Calu3 (cell line): ENCODE measurements at regions not wholly inside any gene's neighbourhood (a gene's known extent, or its start where the extent isn't known, plus 50 kb on each side); places are given as distances from the start of the nearest gene placed in this dataset.

Source experiments
- BruUV-seq: library from RNA; stranded (reverse); fragments of 400-500 nt; replicated peaks from 2 replicates; lab custom pipeline; 2021; lab: Mats Ljungman, UMichigan
- CTCF ChIA-PET: fragments of 300-600 bp; sonication (Branson Sonifier 250); formaldehyde crosslinking; loops from one replicate; lab custom pipeline; 2022; ENCODE audit warnings: antibody characterized with exemption; lab: Charles Lee
- DNase-seq: peaks from one replicate; pipeline ENCODE4 v3.0.0; 2022
- H3K27ac Mint-ChIP-seq: one replicate; pipeline ENCODE4 v1.8.0; 2022; ENCODE audit warnings: mixed read lengths; ENCODE audit not compliant: unreplicated experiment
- H3K27me3 Mint-ChIP-seq: one replicate; pipeline ENCODE4 v1.8.0; 2022; ENCODE audit warnings: mixed read lengths; ENCODE audit not compliant: unreplicated experiment
- H3K36me3 Mint-ChIP-seq: one replicate; pipeline ENCODE4 v1.8.0; 2022; ENCODE audit warnings: mild to moderate bottlenecking, moderate library complexity, mixed read lengths; ENCODE audit not compliant: insufficient read depth, unreplicated experiment
- H3K4me1 Mint-ChIP-seq: one replicate; pipeline ENCODE4 v1.8.0; 2022; ENCODE audit warnings: mild to moderate bottlenecking, low read depth, mixed read lengths; ENCODE audit not compliant: unreplicated experiment
- H3K4me3 Mint-ChIP-seq: one replicate; pipeline ENCODE4 v1.8.0; 2022; ENCODE audit warnings: mild to moderate bottlenecking, low read depth, moderate library complexity, mixed read lengths; ENCODE audit not compliant: unreplicated experiment
- H3K9me3 Mint-ChIP-seq: one replicate; pipeline ENCODE4 v1.8.0; 2022; ENCODE audit warnings: low read depth, mixed read lengths; ENCODE audit not compliant: unreplicated experiment
- intact Hi-C: fragments of 100-400 bp; cut with micrococcal nuclease; formaldehyde crosslinking; loops from one replicate; pipeline ENCODE4 v1.10.0; 2022; ENCODE audit not compliant: unreplicated experiment
- TF ChIP-seq, protein P1 (sequence below): fragments of 200-600 bp; IDR thresholded peaks from one replicate; pipeline ENCODE4 v1.8.0; 2022; ENCODE audit warnings: antibody characterized with exemption; ENCODE audit not compliant: unreplicated experiment

DNA sequence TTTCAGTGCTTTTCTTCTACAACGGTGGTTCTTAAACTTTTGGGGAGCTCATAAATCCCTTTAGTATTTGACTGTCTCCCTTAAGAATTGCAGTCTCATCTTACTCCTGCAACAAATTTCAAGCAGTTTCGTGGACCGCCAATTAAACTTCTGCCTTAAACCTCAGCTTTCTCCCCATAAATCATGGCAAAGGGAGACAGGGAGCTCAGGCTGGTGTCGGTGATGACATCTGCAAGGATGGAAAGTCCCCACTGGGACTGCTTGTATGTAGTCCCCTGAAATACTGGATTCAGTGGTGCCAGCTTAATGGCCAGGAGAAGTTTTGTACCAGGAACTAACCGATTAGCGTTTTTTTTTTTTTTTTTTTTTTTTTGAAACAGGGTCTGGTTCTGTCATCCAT lies 148.7 kb upstream of the ITGA6 start:
- TF ChIP-seq, protein P1, sequence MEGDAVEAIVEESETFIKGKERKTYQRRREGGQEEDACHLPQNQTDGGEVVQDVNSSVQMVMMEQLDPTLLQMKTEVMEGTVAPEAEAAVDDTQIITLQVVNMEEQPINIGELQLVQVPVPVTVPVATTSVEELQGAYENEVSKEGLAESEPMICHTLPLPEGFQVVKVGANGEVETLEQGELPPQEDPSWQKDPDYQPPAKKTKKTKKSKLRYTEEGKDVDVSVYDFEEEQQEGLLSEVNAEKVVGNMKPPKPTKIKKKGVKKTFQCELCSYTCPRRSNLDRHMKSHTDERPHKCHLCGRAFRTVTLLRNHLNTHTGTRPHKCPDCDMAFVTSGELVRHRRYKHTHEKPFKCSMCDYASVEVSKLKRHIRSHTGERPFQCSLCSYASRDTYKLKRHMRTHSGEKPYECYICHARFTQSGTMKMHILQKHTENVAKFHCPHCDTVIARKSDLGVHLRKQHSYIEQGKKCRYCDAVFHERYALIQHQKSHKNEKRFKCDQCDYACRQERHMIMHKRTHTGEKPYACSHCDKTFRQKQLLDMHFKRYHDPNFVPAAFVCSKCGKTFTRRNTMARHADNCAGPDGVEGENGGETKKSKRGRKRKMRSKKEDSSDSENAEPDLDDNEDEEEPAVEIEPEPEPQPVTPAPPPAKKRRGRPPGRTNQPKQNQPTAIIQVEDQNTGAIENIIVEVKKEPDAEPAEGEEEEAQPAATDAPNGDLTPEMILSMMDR: no peak
- no peaks in the 10 kb centered on the region for H3K4me1 Mint-ChIP-seq
- no TSS peak for BruUV-seq
- intact Hi-C loops: no loop called here
- H3K27ac Mint-ChIP-seq: no peak overlapping the region
- DNase-seq: no peak
- no peak overlapping the region for H3K4me3 Mint-ChIP-seq
- H3K36me3 Mint-ChIP-seq: no peaks in the 10 kb centered on the region
- H3K9me3 Mint-ChIP-seq: peaks cover 2% of the 10 kb centered on the region
- no peaks in the 10 kb centered on the region for H3K27me3 Mint-ChIP-seq
- CTCF ChIA-PET: interaction anchor here (1.0 kb wide), 1 partner anchor 10 kb away, joined by 3 read pairs; no protein-coding TSS in a partner anchor

DNA sequence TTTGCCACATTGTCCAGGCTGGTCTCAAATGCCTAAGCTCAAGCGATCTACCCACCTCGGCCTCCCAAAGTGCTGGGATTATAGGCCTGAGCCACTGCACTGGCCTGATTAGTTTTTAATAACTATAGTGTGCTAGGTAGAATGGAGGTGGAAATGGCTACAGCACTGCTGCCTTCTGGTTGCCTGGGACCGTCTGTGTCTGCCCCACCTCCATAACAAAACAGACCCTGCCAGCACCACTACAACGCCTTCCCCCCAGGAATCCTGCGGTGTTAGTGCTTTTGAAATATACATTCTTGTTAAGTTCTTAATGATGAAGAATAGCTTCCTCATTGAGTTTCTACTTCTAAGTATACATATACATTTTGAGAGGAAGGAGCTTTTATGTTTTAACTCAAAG lies 148.2 kb upstream of the ITGA6 start:
- Mint-ChIP-seq H3K4me1 (no peaks in the 10 kb centered on the region), H3K4me3 (no peak overlapping the region), H3K27me3 (no peaks in the 10 kb centered on the region), H3K9me3 (peaks cover 2% of the 10 kb centered on the region), H3K27ac (no peak overlapping the region), H3K36me3 (no peaks in the 10 kb centered on the region)
- no TSS peak for BruUV-seq
- TF ChIP-seq, protein P1: no peak
- intact Hi-C loops: no loop called here
- CTCF ChIA-PET: interaction anchor here (1.0 kb wide), 1 partner anchor 10 kb away, joined by 3 read pairs; no protein-coding TSS in a partner anchor
- no peak for DNase-seq

GRCh38 chr2:172279813-172280212 lies 147.6 kb upstream of the ITGA6 start:
- no peak overlapping the region for H3K4me3 Mint-ChIP-seq
- TF ChIP-seq, protein P1: no peak

GRCh38 chr2:172280571-172281361 lies 146.6 kb upstream of the ITGA6 start:
- H3K27me3 Mint-ChIP-seq: no peaks in the 10 kb centered on the region
- TF ChIP-seq, protein P1: no peak
- CTCF ChIA-PET: no interaction called here
- no peaks in the 10 kb centered on the region for H3K4me1 Mint-ChIP-seq
- no peaks in the 10 kb centered on the region for H3K36me3 Mint-ChIP-seq
- DNase-seq: no peak
- intact Hi-C loops: no loop called here
- peaks cover 2% of the 10 kb centered on the region for H3K9me3 Mint-ChIP-seq
- H3K27ac Mint-ChIP-seq: no peak overlapping the region
- H3K4me3 Mint-ChIP-seq: no peak overlapping the region
- BruUV-seq: no TSS peak

More at GRCh38 chr2:172279813-172280212, 147.6 kb upstream of the ITGA6 start:
- no peaks in the 10 kb centered on the region for H3K4me1 Mint-ChIP-seq
- H3K9me3 Mint-ChIP-seq: peaks cover 2% of the 10 kb centered on the region
- CTCF ChIA-PET: no interaction called here
- H3K27me3 Mint-ChIP-seq: no peaks in the 10 kb centered on the region
- no peaks in the 10 kb centered on the region for H3K36me3 Mint-ChIP-seq
- BruUV-seq: no TSS peak
- DNase-seq: no peak
- no peak overlapping the region for H3K27ac Mint-ChIP-seq
- intact Hi-C loops: no loop called here
